Heart right ventricle (tissue), 16 donors: ENCODE measurements at regions not wholly inside any gene's neighbourhood (a gene's known extent, or its start where the extent isn't known, plus 50 kb on each side); places are given as distances from the start of the nearest gene placed in this dataset.

Source experiments
- ATAC-seq, 8 donors: fragments of 200-7000 bp; cut with Tn5 transposase; one replicate each; pipeline ENCODE4 v1.9.1; 2020; ENCODE audit warnings: mild to moderate bottlenecking in 8 of 8, moderate library complexity in 8 of 8, moderate number of reproducible peaks in 1 of 8
- DNase-seq, 2 donors: peaks; one replicate each; pipeline ENCODE4 v3.0.0-alpha.2; 2020
- H3K27ac ChIP-seq, 10 donors: fragments of 200-600 bp; sonication (generic) in 2 of 10; one replicate each; pipeline versions ENCODE4 v1.5.0 to v1.8.0; 2020 to 2022; ENCODE audit warnings: mild to moderate bottlenecking in 3 of 10
- H3K27me3 ChIP-seq, 7 donors: fragments of 200-600 bp; one replicate each; pipeline ENCODE4 v1.8.0; 2021 to 2022; ENCODE audit warnings: mild to moderate bottlenecking in 2 of 7
- H3K36me3 ChIP-seq, 9 donors: fragments of 200-600 bp; sonication (generic) in 1 of 9; one replicate each; pipeline versions ENCODE4 v1.5.0 to v1.8.0; 2020 to 2022; ENCODE audit warnings: mild to moderate bottlenecking in 2 of 9
- H3K4me1 ChIP-seq, 9 donors: fragments of 200-600 bp; sonication (generic) in 1 of 9; one replicate each; pipeline versions ENCODE4 v1.5.0 to v1.8.0; 2020 to 2022; ENCODE audit warnings: mild to moderate bottlenecking in 4 of 9
- H3K4me3 ChIP-seq, 10 donors: fragments of 200-600 bp; sonication (generic) in 2 of 10; one replicate each; pipeline versions ENCODE4 v1.5.0 to v1.8.0; 2020 to 2022; ENCODE audit warnings: mild to moderate bottlenecking in 7 of 10, moderate library complexity in 2 of 10
- H3K9me3 ChIP-seq, 11 donors: fragments of 200-600 bp in 10 of 11; sonication (generic) in 2 of 11; one replicate each; pipeline versions ENCODE4 v1.5.0 to v1.8.0; 2013 to 2022; ENCODE audit warnings: mild to moderate bottlenecking in 2 of 11, control low read depth in 1 of 11, moderate library complexity in 1 of 11
- CTCF ChIP-seq, 9 donors: fragments of 200-600 bp; sonication (generic) in 2 of 9; IDR thresholded peaks; one replicate each; pipeline versions ENCODE4 v1.5.0 to v1.8.0; 2021 to 2022; ENCODE audit warnings: antibody characterized with exemption in 9 of 9, mild to moderate bottlenecking in 5 of 9, moderate library complexity in 1 of 9
- WGBS, 2 donors: extraction: QIAGEN DNeasy Blood & Tissue Kit; methylation state at CpG; one replicate each; pipeline ENCODE4 v1.1.7; 2013; ENCODE audit warnings: inconsistent platforms in 1 of 2; 5-methylcytosine and 5-hydroxymethylcytosine counted together
- intact Hi-C, 10 donors: fragments of 100-400 bp; cut with DNase I; formaldehyde crosslinking; loops; one replicate each; pipeline versions ENCODE4 v1.11.1 to v1.14.2; 2022
- donor health status: Arrhythmogenic right ventricular cardiomyopathy.
- donor health status: ischemic (EF 13 %, LVEDD 7.1; RV severe dilation, severe dysfunction).
- donor health status: healthy with polysubstance abuse.
- donor health status: DM: no; HTN: yes; CAD: no.
- donor health status: DM: no; HTN: no; CAD: no.
- donor health status: ischemic (EF 25% LVEDD 6.9; RV normal size, moderate dysfunction).
- donor health status: ischemic (EF 25% LVEDD 5.7; RV mildly dilated, moderate dysfunction).
- donor health status: healthy.
- donor health status: DM: yes; HTN: yes; CAD: no.
- donor health status: Ischemic cardiomyopathy.
- donor health status: ischemic (EF 35%, LVEDD 5.7; RV mildly dilated, moderate dysfunction).
- donor health status: nonischemic (EF 11% LVEDD 7.7; RV severe dilation, severe dysfunction).
- donor health status: DM: yes; HTN: yes; CAD: no.
- donor health status: PGD.
- donor health status: ischemic (EF 29% LVEDD 5.4; RV normal size, mild dysfunction).
- donor health status: nonischemic (EF 23%, LVEDD 6.1; RV moderate dilation, normal function).

- H3K36me3 ChIP-seq = no peaks in the 10 kb centered on the region
- H3K27me3 ChIP-seq = no peaks in the 10 kb centered on the region
- DNase-seq (no peak), ATAC-seq (no peak)
- intact Hi-C loops = no loop called here
- H3K4me3 ChIP-seq = no peak overlapping the region
- WGBS, 2 donors = 76 to 82% methylated on average over 2 of the region's 2 CpGs
- no peak for TF ChIP-seq CTCF (IDR thresholded peaks at IDR 0.05)
- H3K4me1 ChIP-seq = no peaks in the 10 kb centered on the region
- peaks cover 0 to 9% (median 0%) of the 10 kb centered on the region in 11 donors for H3K9me3 ChIP-seq
- no peak overlapping the region for H3K27ac ChIP-seq
These were observed 1349.4 kb downstream of the FSCB start for GRCh38 chr14:43157661-43158060.

DNA sequence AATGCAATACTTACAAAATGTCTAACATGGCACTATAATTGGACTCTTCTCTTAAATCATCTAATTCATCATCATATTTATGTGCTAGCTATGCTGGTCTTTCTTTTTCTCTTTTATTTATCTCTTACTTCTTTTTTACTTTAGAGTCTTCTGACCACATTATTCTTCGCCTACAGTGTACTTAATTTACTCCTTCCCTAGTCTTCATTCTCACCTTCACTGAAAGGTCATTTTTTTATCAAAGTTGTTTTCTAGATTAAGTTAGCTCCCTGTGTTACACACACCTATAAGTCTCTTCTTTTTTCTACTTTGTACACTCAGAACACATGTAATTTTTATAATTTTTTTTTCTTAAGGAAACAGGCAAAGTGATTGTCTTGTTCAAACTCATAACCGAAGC, 1351.2 kb downstream of the FSCB start:
- Histone ChIP-seq H3K4me1 (no peaks in the 10 kb centered on the region), H3K36me3 (no peaks in the 10 kb centered on the region), H3K27me3 (no peaks in the 10 kb centered on the region), H3K4me3 (no peak overlapping the region), H3K9me3 (peaks cover 0 to 9% (median 0%) of the 10 kb centered on the region in 11 donors), H3K27ac (no peak overlapping the region)
- intact Hi-C loops = no loop called here
- DNase-seq (no peak), ATAC-seq (no peak)
- no peak for TF ChIP-seq CTCF (IDR thresholded peaks at IDR 0.05)
- 80 to 83% methylated on average over 2 of the region's 2 CpGs for WGBS, 2 donors

DNA sequence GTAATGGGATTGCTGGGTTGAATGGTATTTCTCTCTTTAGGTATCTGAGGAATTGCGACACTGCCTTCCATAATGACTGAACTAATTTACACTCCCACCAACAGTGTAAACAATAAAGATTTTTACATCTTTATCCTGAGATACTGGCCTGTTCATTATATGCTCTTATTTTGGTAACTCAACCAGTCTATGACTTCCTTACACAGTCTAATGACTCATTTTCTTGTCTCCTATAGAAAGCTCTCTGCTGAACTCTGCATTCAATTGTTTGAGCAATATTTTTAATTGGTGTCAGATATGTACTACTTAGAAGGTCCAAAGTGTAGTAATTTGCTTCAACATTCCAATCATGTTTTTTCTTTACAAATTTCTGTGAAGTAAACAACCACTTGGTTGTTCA, 1351.8 kb downstream of the FSCB start:
- 95 to 96% methylated on average over 1 of the region's 1 CpG for WGBS, 2 donors
- no peak overlapping the region for H3K4me3 ChIP-seq
- DNase-seq = no peak
- no peak for ATAC-seq
- H3K27me3 ChIP-seq = no peaks in the 10 kb centered on the region
- no peak overlapping the region for H3K27ac ChIP-seq
- no peaks in the 10 kb centered on the region for H3K4me1 ChIP-seq
- no peaks in the 10 kb centered on the region for H3K36me3 ChIP-seq
- no peak for TF ChIP-seq CTCF (IDR thresholded peaks at IDR 0.05)
- intact Hi-C loops = no loop called here
- H3K9me3 ChIP-seq = peaks cover 0 to 9% (median 0%) of the 10 kb centered on the region in 11 donors

- 75 to 76% methylated on average over 3 of the region's 3 CpGs for WGBS, 2 donors
- Histone ChIP-seq H3K36me3 (no peaks in the 10 kb centered on the region), H3K27ac (no peak overlapping the region), H3K4me3 (no peak overlapping the region), H3K4me1 (no peaks in the 10 kb centered on the region), H3K27me3 (no peaks in the 10 kb centered on the region), H3K9me3 (no peaks in the 10 kb centered on the region)
- ATAC-seq = no peak
- intact Hi-C loops = no loop called here
- DNase-seq = no peak
- TF ChIP-seq CTCF (IDR thresholded peaks at IDR 0.05) = no peak
These were observed 1359.6 kb downstream of the FSCB start for GRCh38 chr14:43147485-43147884.

DNA sequence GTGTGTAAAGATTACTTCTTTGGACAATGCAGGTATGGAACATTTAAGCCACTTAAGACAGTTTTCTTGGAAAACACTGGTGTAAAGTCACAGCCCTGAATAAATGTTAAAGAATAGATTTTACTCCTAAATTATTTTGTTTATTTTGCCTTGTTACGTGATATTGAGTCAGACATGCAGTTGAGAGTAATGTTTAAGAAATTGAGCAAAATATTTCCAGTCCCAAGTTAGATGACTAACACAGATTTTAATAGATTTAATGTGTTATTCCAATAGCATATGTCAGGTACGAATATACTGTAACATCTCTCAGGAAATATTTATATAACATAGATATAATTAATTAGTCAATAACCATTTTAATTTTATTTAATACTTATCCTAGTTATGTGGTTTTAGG, 1361.7 kb downstream of the FSCB start:
- WGBS, 2 donors = 68 to 71% methylated on average over 2 of the region's 2 CpGs
- ATAC-seq = no peak
- intact Hi-C loops = no loop called here

More for the DNA sequence above, 1361.7 kb downstream of the FSCB start:
- no peaks in the 10 kb centered on the region for H3K27me3 ChIP-seq
- DNase-seq = no peak
- no peaks in the 10 kb centered on the region for H3K9me3 ChIP-seq
- H3K4me1 ChIP-seq = no peaks in the 10 kb centered on the region
- H3K4me3 ChIP-seq = no peak overlapping the region
- no peak for TF ChIP-seq CTCF (IDR thresholded peaks at IDR 0.05)
- H3K36me3 ChIP-seq = no peaks in the 10 kb centered on the region
- no peak overlapping the region for H3K27ac ChIP-seq
